PC-9 (cell line): ENCODE measurements at regions not wholly inside any gene's neighbourhood (a gene's known extent, or its start where the extent isn't known, plus 50 kb on each side); places are given as distances from the start of the nearest gene placed in this dataset.

Experiments used
- CTCF ChIP-seq: fragments of 200-600 bp; sonication (generic); conservative IDR thresholded peaks from 2 replicates; pipeline ENCODE4 v1.6.1; 2017; ENCODE audit warnings: mixed run types, antibody characterized with exemption, mild to moderate bottlenecking, moderate library complexity
- EZH2 ChIP-seq: fragments of 200-600 bp; sonication (generic); IDR thresholded peaks from 2 replicates; pipeline ENCODE4 v1.8.0; 2017; ENCODE audit warnings: antibody characterized with exemption, low read depth

GRCh38 chr18:38115201-38115600 is 549.6 kb upstream of the CELF4 start:
- no peak for TF ChIP-seq CTCF
- TF ChIP-seq EZH2, result no peak
